ENCODE measurements at regions not wholly inside any gene's neighbourhood (a gene's known extent, or its start where the extent isn't known, plus 50 kb on each side); places are given as distances from the start of the nearest gene placed in this dataset.

DNA sequence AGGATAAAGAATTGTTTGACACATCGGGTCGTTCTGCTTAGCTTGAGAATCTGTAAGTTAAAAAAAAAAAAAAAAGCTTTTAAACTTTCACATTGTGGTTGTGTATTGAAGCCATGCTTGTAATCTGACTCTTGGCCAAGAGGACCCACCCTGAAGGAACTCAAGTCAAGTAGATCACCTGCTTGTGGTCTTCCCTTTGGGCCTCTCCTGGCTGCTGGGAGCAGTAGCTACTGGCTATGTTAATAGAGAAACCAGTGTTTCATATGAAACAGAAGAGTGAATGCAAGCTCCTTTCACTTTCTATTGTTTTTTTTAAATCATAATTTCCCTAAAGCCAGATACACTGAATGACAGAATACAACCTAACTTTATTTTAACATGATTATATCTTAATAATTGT lies 402.4 kb upstream of the NDST4 start:
- no peaks in the 10 kb centered on the region for H3K4me1 ChIP-seq (ENCODE audit: control insufficient read depth in 5 of 5, insufficient read depth in 5 of 5, low read length in 5 of 5)
- peaks cover 0 to 3% (median 0%) of the 10 kb centered on the region in 4 donors for H3K9me3 ChIP-seq (ENCODE audit: control insufficient read depth in 4 of 4, insufficient read depth in 3 of 4, low read length in 3 of 4)
- peak in 1 of 3 donors; percentile 1 for DNase-seq
- no peak overlapping the region for H3K27ac ChIP-seq (ENCODE audit: low read depth in 1 of 2, low read length in 1 of 2)
- H3K4me3 ChIP-seq, result no peak overlapping the region
- no peak for TF ChIP-seq CTCF (IDR thresholded peaks at IDR 0.05; ENCODE audit: control extremely low read depth, extremely low read depth)
- H3K36me3 ChIP-seq (ENCODE audit: control insufficient read depth in 4 of 4, insufficient read depth in 4 of 4, low read length in 4 of 4), result no peaks in the 10 kb centered on the region
- 24 to 43% methylated on average over 2 of the region's 2 CpGs for WGBS, 2 donors
- H3K27me3 ChIP-seq (ENCODE audit: control insufficient read depth in 3 of 3, insufficient read depth in 3 of 3, low read length in 2 of 3), result no peaks in the 10 kb centered on the region
- no peak overlapping the region for H3K9ac ChIP-seq (ENCODE audit: insufficient read depth in 1 of 2, low read length in 2 of 2)
- no peak for ATAC-seq (ENCODE audit: insufficient read depth, low FRiP score)

DNA sequence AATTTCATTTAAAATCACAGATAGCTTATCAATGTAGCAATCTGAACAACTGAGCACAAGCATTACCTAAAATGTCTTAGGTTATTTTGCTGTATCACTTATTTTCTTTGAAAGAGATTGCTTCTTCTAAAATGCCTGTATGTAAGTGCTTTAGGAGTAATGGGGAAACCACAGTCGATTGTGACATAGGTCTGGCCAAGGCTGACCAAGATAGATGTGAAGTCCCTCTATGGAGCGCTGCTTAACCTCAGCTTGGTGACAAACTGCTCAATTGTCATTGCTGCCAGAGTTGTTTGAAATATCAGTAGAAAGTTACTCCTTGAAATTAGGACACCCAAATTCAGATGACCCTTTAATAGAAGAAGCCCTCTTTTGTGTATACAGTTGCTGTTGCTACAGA lies 401.9 kb upstream of the NDST4 start:
- H3K4me3 ChIP-seq, result no peak overlapping the region
- ATAC-seq (ENCODE audit: insufficient read depth, low FRiP score), result no peak
- no peaks in the 10 kb centered on the region for H3K36me3 ChIP-seq (ENCODE audit: control insufficient read depth in 4 of 4, insufficient read depth in 4 of 4, low read length in 4 of 4)
- no peak for DNase-seq
- H3K27me3 ChIP-seq (ENCODE audit: control insufficient read depth in 3 of 3, insufficient read depth in 3 of 3, low read length in 2 of 3), result no peaks in the 10 kb centered on the region
- 63 to 74% methylated on average over 2 of the region's 2 CpGs for WGBS, 2 donors
- no peak overlapping the region for H3K27ac ChIP-seq (ENCODE audit: low read depth in 1 of 2, low read length in 1 of 2)
- H3K4me1 ChIP-seq (ENCODE audit: control insufficient read depth in 5 of 5, insufficient read depth in 5 of 5, low read length in 5 of 5), result no peaks in the 10 kb centered on the region
- H3K9me3 ChIP-seq (ENCODE audit: control insufficient read depth in 4 of 4, insufficient read depth in 3 of 4, low read length in 3 of 4), result peaks cover 0 to 3% (median 0%) of the 10 kb centered on the region in 4 donors
- no peak overlapping the region for H3K9ac ChIP-seq (ENCODE audit: insufficient read depth in 1 of 2, low read length in 2 of 2)
- TF ChIP-seq CTCF (IDR thresholded peaks at IDR 0.05; ENCODE audit: control extremely low read depth, extremely low read depth), result no peak

GRCh38 chr4:115514675-115515074 lies 401.3 kb upstream of the NDST4 start:
- Histone ChIP-seq H3K27me3 (ENCODE audit: control insufficient read depth in 3 of 3, insufficient read depth in 3 of 3, low read length in 2 of 3) (no peaks in the 10 kb centered on the region), H3K27ac (ENCODE audit: low read depth in 1 of 2, low read length in 1 of 2) (no peak overlapping the region), H3K4me3 (no peak overlapping the region), H3K9ac (ENCODE audit: insufficient read depth in 1 of 2, low read length in 2 of 2) (no peak overlapping the region), H3K9me3 (ENCODE audit: control insufficient read depth in 4 of 4, insufficient read depth in 3 of 4, low read length in 3 of 4) (no peaks in the 10 kb centered on the region), H3K36me3 (ENCODE audit: control insufficient read depth in 4 of 4, insufficient read depth in 4 of 4, low read length in 4 of 4) (no peaks in the 10 kb centered on the region), H3K4me1 (ENCODE audit: control insufficient read depth in 5 of 5, insufficient read depth in 5 of 5, low read length in 5 of 5) (no peaks in the 10 kb centered on the region)
- DNase-seq (no peak), ATAC-seq (ENCODE audit: insufficient read depth, low FRiP score) (no peak)
- 82 to 90% methylated on average over 1 of the region's 1 CpG for WGBS, 2 donors
- no peak for TF ChIP-seq CTCF (IDR thresholded peaks at IDR 0.05; ENCODE audit: control extremely low read depth, extremely low read depth)

- DNase-seq, result no peak
- Histone ChIP-seq H3K9ac (ENCODE audit: insufficient read depth in 1 of 2, low read length in 2 of 2) (no peak overlapping the region), H3K27me3 (ENCODE audit: control insufficient read depth in 3 of 3, insufficient read depth in 3 of 3, low read length in 2 of 3) (no peaks in the 10 kb centered on the region), H3K36me3 (ENCODE audit: control insufficient read depth in 4 of 4, insufficient read depth in 4 of 4, low read length in 4 of 4) (no peaks in the 10 kb centered on the region), H3K4me3 (no peak overlapping the region), H3K4me1 (ENCODE audit: control insufficient read depth in 5 of 5, insufficient read depth in 5 of 5, low read length in 5 of 5) (no peaks in the 10 kb centered on the region), H3K27ac (ENCODE audit: low read depth in 1 of 2, low read length in 1 of 2) (no peak overlapping the region), H3K9me3 (ENCODE audit: control insufficient read depth in 4 of 4, insufficient read depth in 3 of 4, low read length in 3 of 4) (no peaks in the 10 kb centered on the region)
- WGBS, 2 donors, result 44 to 71% methylated on average over 1 of the region's 1 CpG
- TF ChIP-seq CTCF (IDR thresholded peaks at IDR 0.05; ENCODE audit: control extremely low read depth, extremely low read depth), result no peak
- ATAC-seq (ENCODE audit: insufficient read depth, low FRiP score), result no peak
Measured at GRCh38 chr4:115505326-115505725, 391.9 kb upstream of the NDST4 start.

Measured in lung (tissue), 11 donors.